ENCODE measurements at regions not wholly inside any gene's neighbourhood (a gene's known extent, or its start where the extent isn't known, plus 50 kb on each side); places are given as distances from the start of the nearest gene placed in this dataset.

DNA sequence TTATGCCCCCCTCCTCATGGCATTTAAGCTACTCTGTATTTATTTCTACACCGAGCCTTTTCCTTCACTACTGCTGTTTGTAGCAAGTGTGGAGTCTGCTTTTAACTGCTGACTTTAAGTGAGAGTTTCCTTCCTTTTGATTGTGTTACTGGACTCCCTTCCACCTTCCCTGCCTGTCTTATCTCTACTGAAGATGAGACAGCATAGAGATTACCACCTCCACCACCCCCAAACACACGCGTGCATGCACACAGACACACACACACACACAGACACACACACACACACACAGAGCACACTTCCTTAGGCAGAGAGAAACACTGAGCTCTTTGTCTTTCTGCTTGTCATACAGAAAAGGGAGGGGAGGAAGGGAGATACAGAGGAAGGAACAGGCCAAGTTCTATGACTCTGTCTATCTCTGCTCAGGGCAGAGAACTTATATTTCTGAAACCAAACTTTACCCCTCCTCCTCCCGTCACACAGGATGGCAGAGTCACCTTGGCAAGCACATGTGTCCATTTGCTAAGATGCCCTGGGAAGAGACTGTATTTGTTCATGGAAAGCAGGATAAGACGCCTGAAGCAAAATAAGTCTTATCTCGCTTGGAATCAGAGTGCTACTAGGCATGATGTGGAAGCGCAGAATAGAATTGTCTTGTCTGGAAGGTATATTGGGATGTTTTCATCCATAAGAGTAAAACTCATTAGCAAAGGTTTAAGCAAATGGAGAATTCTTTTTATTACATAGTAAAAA is 81.8 kb upstream of the CAV2 start:
- TF ChIP-seq ATF3 (IDR thresholded peaks at IDR 0.05) (no peak), REST (IDR thresholded peaks at IDR 0.05) (no peak), TAF1 (conservative IDR thresholded peaks at IDR 0.05) (no peak), YY1 (IDR thresholded peaks at IDR 0.05) (no peak), GABPA (IDR thresholded peaks at IDR 0.05 in 1 of 2, conservative IDR thresholded peaks at IDR 0.05 in 1 of 2) (no peak), JUND (IDR thresholded peaks at IDR 0.05) (no peak), RXRA (IDR thresholded peaks at IDR 0.05) (no peak), RAD21 (IDR thresholded peaks at IDR 0.05) (no peak), NR2F2 (IDR thresholded peaks at IDR 0.05) (no peak), FOXA1 (IDR thresholded peaks at IDR 0.05) (no peak), EGR1 (IDR thresholded peaks at IDR 0.05; ENCODE audit: low read depth in 2 of 2) (no peak)
- TF ChIP-seq, protein P1, sequence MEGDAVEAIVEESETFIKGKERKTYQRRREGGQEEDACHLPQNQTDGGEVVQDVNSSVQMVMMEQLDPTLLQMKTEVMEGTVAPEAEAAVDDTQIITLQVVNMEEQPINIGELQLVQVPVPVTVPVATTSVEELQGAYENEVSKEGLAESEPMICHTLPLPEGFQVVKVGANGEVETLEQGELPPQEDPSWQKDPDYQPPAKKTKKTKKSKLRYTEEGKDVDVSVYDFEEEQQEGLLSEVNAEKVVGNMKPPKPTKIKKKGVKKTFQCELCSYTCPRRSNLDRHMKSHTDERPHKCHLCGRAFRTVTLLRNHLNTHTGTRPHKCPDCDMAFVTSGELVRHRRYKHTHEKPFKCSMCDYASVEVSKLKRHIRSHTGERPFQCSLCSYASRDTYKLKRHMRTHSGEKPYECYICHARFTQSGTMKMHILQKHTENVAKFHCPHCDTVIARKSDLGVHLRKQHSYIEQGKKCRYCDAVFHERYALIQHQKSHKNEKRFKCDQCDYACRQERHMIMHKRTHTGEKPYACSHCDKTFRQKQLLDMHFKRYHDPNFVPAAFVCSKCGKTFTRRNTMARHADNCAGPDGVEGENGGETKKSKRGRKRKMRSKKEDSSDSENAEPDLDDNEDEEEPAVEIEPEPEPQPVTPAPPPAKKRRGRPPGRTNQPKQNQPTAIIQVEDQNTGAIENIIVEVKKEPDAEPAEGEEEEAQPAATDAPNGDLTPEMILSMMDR (IDR thresholded peaks at IDR 0.05; ENCODE audit: low read depth, low read length, missing input control), result no peak
- TF ChIP-seq, protein P2, sequence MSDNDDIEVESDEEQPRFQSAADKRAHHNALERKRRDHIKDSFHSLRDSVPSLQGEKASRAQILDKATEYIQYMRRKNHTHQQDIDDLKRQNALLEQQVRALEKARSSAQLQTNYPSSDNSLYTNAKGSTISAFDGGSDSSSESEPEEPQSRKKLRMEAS (IDR thresholded peaks at IDR 0.05), result no peak
- TF ChIP-seq, protein P3, sequence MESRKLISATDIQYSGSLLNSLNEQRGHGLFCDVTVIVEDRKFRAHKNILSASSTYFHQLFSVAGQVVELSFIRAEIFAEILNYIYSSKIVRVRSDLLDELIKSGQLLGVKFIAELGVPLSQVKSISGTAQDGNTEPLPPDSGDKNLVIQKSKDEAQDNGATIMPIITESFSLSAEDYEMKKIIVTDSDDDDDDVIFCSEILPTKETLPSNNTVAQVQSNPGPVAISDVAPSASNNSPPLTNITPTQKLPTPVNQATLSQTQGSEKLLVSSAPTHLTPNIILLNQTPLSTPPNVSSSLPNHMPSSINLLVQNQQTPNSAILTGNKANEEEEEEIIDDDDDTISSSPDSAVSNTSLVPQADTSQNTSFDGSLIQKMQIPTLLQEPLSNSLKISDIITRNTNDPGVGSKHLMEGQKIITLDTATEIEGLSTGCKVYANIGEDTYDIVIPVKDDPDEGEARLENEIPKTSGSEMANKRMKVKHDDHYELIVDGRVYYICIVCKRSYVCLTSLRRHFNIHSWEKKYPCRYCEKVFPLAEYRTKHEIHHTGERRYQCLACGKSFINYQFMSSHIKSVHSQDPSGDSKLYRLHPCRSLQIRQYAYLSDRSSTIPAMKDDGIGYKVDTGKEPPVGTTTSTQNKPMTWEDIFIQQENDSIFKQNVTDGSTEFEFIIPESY (IDR thresholded peaks at IDR 0.05), result no peak
